Thyroid gland (tissue), 4 donors: ENCODE measurements at regions not wholly inside any gene's neighbourhood (a gene's known extent, or its start where the extent isn't known, plus 50 kb on each side); places are given as distances from the start of the nearest gene placed in this dataset.

ENCODE experiments used
- CTCF ChIP-seq, 6 experiments: fragments of 200-600 bp in 3 of 6; fragments of 450-650 bp in 3 of 6; sonication (generic) in 3 of 6; IDR thresholded peaks; one replicate each; pipeline ENCODE4 v1.5.1; 2016 to 2019; ENCODE audit warnings: antibody characterized with exemption in 6 of 6, mild to moderate bottlenecking in 2 of 6, inconsistent platforms in 1 of 6, moderate library complexity in 1 of 6
- POLR2A ChIP-seq, 2 donors: fragments of 450-650 bp; IDR thresholded peaks; one replicate each; pipeline ENCODE4 v1.6.1; 2017; ENCODE audit warnings: antibody characterized with exemption in 2 of 2, mild to moderate bottlenecking in 2 of 2, moderate library complexity in 1 of 2

- TF ChIP-seq CTCF (IDR thresholded peaks at IDR 0.05): no peak
- TF ChIP-seq POLR2A (IDR thresholded peaks at IDR 0.05): no peak
Observed at GRCh38 chr2:216574586-216574985, 58.6 kb upstream of the IGFBP2 start.
